Spleen (tissue), 7 donors: ENCODE measurements at regions not wholly inside any gene's neighbourhood (a gene's known extent, or its start where the extent isn't known, plus 50 kb on each side); places are given as distances from the start of the nearest gene placed in this dataset.

Experiments used
- POLR2A ChIP-seq, 3 donors: fragments of 450-650 bp; IDR thresholded peaks; one replicate each; pipeline ENCODE4 v1.5.1; 2017; ENCODE audit warnings: antibody characterized with exemption in 3 of 3, mild to moderate bottlenecking in 1 of 3
- TF ChIP-seq, protein P1 (sequence below), 11 experiments: fragments of 200-600 bp in 7 of 11; fragments of 450-650 bp in 4 of 11; sonication (generic) in 4 of 11; IDR thresholded peaks in 8 of 11; conservative IDR thresholded peaks in 3 of 11; 1 replicate in 7 of 11; 2 replicates in 4 of 11; pipeline versions ENCODE4 v1.4.0 to v1.8.0; 2016 to 2021; ENCODE audit warnings: antibody characterized with exemption in 11 of 11, inconsistent platforms in 4 of 11, mild to moderate bottlenecking in 1 of 11
- donor health status: DM: no; HTN: no; CAD: no; lungs with moderate emphysema.
- donor health status: DM: no; HTN: no; CAD: no.
- donor health status: DM: no; HTN: no; CAD: no.

GRCh38 chrX:42195506-42195905 lies 272.2 kb upstream of the CASK start:
- no peak for TF ChIP-seq POLR2A (IDR thresholded peaks at IDR 0.05)
- TF ChIP-seq, protein P1, sequence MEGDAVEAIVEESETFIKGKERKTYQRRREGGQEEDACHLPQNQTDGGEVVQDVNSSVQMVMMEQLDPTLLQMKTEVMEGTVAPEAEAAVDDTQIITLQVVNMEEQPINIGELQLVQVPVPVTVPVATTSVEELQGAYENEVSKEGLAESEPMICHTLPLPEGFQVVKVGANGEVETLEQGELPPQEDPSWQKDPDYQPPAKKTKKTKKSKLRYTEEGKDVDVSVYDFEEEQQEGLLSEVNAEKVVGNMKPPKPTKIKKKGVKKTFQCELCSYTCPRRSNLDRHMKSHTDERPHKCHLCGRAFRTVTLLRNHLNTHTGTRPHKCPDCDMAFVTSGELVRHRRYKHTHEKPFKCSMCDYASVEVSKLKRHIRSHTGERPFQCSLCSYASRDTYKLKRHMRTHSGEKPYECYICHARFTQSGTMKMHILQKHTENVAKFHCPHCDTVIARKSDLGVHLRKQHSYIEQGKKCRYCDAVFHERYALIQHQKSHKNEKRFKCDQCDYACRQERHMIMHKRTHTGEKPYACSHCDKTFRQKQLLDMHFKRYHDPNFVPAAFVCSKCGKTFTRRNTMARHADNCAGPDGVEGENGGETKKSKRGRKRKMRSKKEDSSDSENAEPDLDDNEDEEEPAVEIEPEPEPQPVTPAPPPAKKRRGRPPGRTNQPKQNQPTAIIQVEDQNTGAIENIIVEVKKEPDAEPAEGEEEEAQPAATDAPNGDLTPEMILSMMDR (IDR thresholded peaks at IDR 0.05 in 8 of 11, conservative IDR thresholded peaks at IDR 0.05 in 3 of 11): no peak
